C4-2B (cell line): ENCODE measurements at regions not wholly inside any gene's neighbourhood (a gene's known extent, or its start where the extent isn't known, plus 50 kb on each side); places are given as distances from the start of the nearest gene placed in this dataset.

Experiments used
- H3K27ac ChIP-seq: fragments of 450-650 bp; 2 replicates; pipeline ENCODE4 v1.5.1; 2017
- ZFX ChIP-seq: fragments of 450-650 bp; IDR thresholded peaks from 2 replicates; pipeline ENCODE4 v1.6.1; 2017
- TF ChIP-seq, protein P1 (sequence below): fragments of 450-650 bp; conservative IDR thresholded peaks from 2 replicates; pipeline ENCODE4 v1.5.1; 2017; ENCODE audit warnings: mild to moderate bottlenecking

DNA sequence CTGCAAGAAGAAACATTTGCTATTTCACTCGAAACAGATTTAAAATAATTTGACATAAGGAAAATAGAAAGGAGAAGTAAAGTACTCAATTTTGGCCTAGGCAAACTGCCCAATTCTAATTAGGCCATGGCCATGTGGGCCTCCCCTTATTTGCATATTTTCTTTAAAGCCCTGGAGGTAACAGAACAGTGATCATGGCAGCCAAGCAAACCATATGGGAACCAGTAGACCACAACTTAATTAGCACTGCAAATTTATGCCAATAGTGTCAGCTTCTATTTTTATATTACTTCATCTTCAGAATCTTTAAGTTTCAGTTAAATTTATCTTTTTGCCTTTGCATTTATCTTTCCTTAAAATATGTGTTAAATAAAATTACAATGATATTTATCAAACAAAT is 63.3 kb upstream of the THSD7A start:
- TF ChIP-seq, protein P1, sequence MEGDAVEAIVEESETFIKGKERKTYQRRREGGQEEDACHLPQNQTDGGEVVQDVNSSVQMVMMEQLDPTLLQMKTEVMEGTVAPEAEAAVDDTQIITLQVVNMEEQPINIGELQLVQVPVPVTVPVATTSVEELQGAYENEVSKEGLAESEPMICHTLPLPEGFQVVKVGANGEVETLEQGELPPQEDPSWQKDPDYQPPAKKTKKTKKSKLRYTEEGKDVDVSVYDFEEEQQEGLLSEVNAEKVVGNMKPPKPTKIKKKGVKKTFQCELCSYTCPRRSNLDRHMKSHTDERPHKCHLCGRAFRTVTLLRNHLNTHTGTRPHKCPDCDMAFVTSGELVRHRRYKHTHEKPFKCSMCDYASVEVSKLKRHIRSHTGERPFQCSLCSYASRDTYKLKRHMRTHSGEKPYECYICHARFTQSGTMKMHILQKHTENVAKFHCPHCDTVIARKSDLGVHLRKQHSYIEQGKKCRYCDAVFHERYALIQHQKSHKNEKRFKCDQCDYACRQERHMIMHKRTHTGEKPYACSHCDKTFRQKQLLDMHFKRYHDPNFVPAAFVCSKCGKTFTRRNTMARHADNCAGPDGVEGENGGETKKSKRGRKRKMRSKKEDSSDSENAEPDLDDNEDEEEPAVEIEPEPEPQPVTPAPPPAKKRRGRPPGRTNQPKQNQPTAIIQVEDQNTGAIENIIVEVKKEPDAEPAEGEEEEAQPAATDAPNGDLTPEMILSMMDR: no peak
- TF ChIP-seq ZFX: no peak
- H3K27ac ChIP-seq: no peak overlapping the region

DNA sequence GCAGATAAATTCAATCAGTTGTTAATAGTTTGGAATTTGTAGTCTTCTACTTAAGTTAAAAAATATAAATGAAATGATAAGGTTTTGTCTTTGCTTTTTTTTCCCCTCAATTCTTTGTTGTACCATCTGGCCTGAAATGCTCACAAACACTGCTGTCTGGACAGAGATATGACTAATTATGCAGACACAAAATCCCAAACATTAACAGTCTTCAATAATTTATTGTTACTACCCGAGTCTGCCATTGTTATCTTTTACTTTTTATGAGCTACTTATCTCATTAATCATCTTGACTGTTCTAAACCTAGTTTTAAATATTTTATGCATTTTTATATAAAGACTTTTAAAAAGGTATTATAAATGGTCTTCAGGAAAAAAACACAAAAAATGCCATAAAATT is 64.7 kb upstream of the THSD7A start:
- no peak for TF ChIP-seq ZFX
- TF ChIP-seq, protein P1: no peak
- H3K27ac ChIP-seq: no peak overlapping the region

DNA sequence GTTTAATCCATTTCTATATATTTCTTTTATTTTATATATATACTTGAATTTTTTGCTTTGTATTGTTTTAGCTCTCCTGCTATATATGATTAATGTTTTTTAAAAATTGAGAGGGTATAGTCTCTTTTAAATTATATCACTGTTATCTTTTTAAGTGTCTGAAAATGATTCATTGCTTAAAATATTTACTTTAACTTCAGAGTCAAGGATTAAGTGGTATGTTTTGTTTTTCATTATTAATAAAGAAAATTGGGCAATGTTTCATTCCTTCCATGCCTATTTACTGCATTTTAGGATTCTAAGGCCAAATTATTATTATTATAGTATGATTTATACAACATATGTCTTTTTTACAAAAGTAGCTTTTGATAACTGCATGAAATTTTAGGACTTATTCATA is 67.2 kb upstream of the THSD7A start:
- H3K27ac ChIP-seq: no peak overlapping the region
- no peak for TF ChIP-seq ZFX
- TF ChIP-seq, protein P1: no peak

DNA sequence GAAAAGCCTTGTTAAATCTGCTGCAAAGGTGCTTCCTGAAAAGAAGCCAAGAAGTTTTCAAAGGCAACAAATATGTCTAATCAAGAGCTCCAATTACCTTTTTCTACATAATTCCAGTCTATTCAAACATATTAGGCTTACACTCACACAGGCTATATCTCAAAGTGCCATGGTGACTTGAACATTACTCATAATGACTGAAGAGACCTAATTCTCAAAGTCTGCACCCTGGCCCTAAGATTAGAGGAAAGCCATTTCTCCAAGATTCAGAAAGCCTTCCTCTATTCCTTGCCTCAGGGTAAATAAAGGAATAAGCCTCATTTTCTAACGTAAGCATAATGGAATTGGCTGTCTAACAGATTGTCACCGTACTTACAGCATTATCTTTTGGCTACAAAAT is 78.3 kb upstream of the THSD7A start:
- H3K27ac ChIP-seq: no peak overlapping the region
- TF ChIP-seq, protein P1: no peak
- no peak for TF ChIP-seq ZFX

DNA sequence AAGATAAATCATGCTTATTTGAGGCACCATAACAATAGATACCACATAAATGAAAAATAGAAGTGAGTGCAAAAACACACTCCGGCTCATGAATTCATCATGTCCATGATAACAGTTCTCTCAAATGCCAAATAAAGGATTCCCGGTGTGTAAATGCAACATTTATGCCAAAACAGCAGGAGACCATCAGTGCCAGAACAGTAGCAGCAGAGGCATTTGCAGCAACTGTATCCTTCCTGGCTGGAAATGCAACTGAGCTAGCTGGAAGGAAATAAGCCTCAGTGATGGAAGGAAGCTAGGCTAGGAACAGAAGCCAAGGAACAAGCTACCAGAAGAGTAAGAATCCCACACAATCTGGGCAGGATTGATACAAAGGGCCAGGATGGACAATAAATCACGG is 79.9 kb upstream of the THSD7A start:
- H3K27ac ChIP-seq: no peak overlapping the region
- TF ChIP-seq, protein P1: no peak

DNA sequence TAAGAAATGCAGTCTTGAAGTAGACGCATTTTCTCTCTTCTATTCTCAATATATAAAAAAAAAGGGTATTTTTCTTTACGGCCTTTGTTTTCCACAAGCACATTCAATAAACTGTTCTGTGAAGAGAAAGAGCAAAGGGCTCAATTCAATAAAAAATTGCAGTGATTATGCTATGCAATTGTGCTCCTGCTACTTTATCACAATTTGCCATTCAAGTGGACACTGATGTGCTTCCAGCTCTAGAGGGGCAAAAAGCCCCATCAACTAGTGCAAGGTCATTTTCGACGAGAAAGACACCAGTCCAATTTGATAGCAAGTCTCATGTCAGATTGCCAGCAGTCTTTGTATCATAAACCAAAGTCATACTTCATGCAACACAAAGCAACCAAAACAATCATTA is 82.6 kb upstream of the THSD7A start:
- TF ChIP-seq, protein P1: no peak
- no peak for TF ChIP-seq ZFX
- H3K27ac ChIP-seq: no peak overlapping the region

DNA sequence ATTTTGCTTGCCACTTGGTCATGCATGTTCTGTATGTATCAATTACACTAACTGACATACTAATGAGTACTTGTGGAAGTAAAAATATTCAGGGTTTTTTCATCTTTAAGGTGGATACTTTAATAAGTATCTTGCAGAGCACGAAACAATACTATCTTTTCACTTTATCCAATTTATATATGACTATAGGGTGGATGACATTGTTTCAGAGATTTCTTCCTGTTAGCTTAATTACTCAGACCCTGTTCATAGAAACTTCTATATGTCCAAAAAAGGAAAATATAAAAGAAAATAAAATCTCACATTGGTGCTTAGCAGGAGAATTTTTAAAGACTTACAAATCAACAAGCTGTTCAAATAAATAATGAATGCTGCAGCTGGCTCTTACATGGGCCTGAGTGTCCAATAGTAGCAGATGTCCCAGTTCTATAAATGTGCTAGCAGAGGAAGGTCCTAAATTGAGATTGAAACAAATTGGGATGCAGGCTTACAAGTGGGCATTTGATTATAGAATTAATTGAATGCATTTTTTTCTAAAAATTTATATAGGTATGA is 91.5 kb upstream of the THSD7A start:
- H3K27ac ChIP-seq: no peak overlapping the region
- TF ChIP-seq, protein P1: no peak
- TF ChIP-seq ZFX: no peak
